IMR-90 (cell line): ENCODE measurements at regions not wholly inside any gene's neighbourhood (a gene's known extent, or its start where the extent isn't known, plus 50 kb on each side); places are given as distances from the start of the nearest gene placed in this dataset.

Experiments
- ATAC-seq: fragments of 200-7000 bp; cut with Tn5 transposase; 2 replicates; pipeline ENCODE4 v1.9.1; 2020; ENCODE audit warnings: low read depth, mild to moderate bottlenecking, moderate library complexity
- BruUV-seq: library from RNA; stranded (reverse); fragments of 400-500 nt; replicated peaks from 2 replicates; lab custom pipeline; 2021; lab: Mats Ljungman, UMichigan
- CTCF ChIA-PET: fragments of 300-600 bp; formaldehyde crosslinking; extraction: SDS; loops from one replicate; lab custom pipeline; 2021; ENCODE audit warnings: antibody characterized with exemption; lab: Yijun Ruan, JAX
- POLR2A ChIA-PET: fragments of 300-600 bp; sonication (Branson Sonifier 250); formaldehyde crosslinking; loops from one replicate; lab custom pipeline; 2022; ENCODE audit warnings: antibody characterized with exemption; ENCODE audit not compliant: unreplicated experiment; lab: Charles Lee
- DNase-seq: peaks from one replicate; pipeline ENCODE4 v3.0.0; 2013
- H2AFZ ChIP-seq: replicated peaks from 2 replicates; pipeline ENCODE3; 2013; ENCODE audit warnings: low read length, mild to moderate bottlenecking; ENCODE audit not compliant: poor library complexity
- H2AK5ac ChIP-seq: 2 replicates; pipeline ENCODE4 v1.6.1; 2013; ENCODE audit warnings: low read depth, low read length, inconsistent platforms
- H2AK9ac ChIP-seq: replicated peaks from 2 replicates; pipeline ENCODE3; 2013; ENCODE audit warnings: mild to moderate bottlenecking, low read depth, low read length, moderate library complexity; ENCODE audit not compliant: poor library complexity
- H2BK120ac ChIP-seq: 2 replicates; pipeline ENCODE4 v1.6.1; 2013; ENCODE audit warnings: low read depth, low read length, inconsistent platforms
- H2BK15ac ChIP-seq: 3 replicates; pipeline ENCODE4 v1.6.1; 2013; ENCODE audit warnings: low read depth, low read length, inconsistent platforms
- H2BK20ac ChIP-seq: 2 replicates; pipeline ENCODE4 v1.6.1; 2013; ENCODE audit warnings: low read depth, mild to moderate bottlenecking, inconsistent platforms, low read length, moderate library complexity
- H2BK5ac ChIP-seq: 2 replicates; pipeline ENCODE4 v1.6.1; 2013; ENCODE audit warnings: mild to moderate bottlenecking, low read depth, low read length, inconsistent platforms; ENCODE audit not compliant: poor library complexity, severe bottlenecking
- H3K14ac ChIP-seq: replicated peaks from 2 replicates; pipeline ENCODE4 v1.6.1; 2013; ENCODE audit warnings: low read depth, low read length, inconsistent platforms
- H3K18ac ChIP-seq: 2 replicates; pipeline ENCODE4 v1.6.1; 2013; ENCODE audit warnings: low read depth, low read length, control low read depth
- H3K23ac ChIP-seq: 2 replicates; pipeline ENCODE4 v1.6.1; 2013; ENCODE audit warnings: low read depth, low read length, inconsistent platforms
- H3K27ac ChIP-seq: 2 replicates; pipeline ENCODE4 v1.5.1; 2013; ENCODE audit warnings: mild to moderate bottlenecking, control low read depth, low read length; ENCODE audit not compliant: insufficient read depth
- H3K27me3 ChIP-seq: 2 replicates; pipeline ENCODE4 v1.6.1; 2013; ENCODE audit warnings: low read length; ENCODE audit not compliant: control insufficient read depth, insufficient read depth
- H3K36me3 ChIP-seq: 2 replicates; pipeline ENCODE4 v1.6.1; 2013; ENCODE audit warnings: low read length, mixed read lengths; ENCODE audit not compliant: control insufficient read depth, insufficient read depth
- H3K4ac ChIP-seq: 2 replicates; pipeline ENCODE4 v1.6.1; 2013; ENCODE audit warnings: low read depth, low read length, inconsistent platforms
- H3K4me1 ChIP-seq: 2 replicates; pipeline ENCODE4 v1.6.1; 2013; ENCODE audit warnings: low read length, mixed read lengths; ENCODE audit not compliant: control insufficient read depth, insufficient read depth
- H3K4me2 ChIP-seq: 2 replicates; pipeline ENCODE4 v1.6.1; 2013; ENCODE audit warnings: low read depth, mild to moderate bottlenecking, control low read depth, low read length, moderate library complexity
- H3K4me3 ChIP-seq: 2 replicates; pipeline ENCODE4 v1.5.1; 2013; ENCODE audit warnings: low read depth, mild to moderate bottlenecking, control low read depth, low read length, moderate library complexity; ENCODE audit not compliant: insufficient read depth
- H3K56ac ChIP-seq: 2 replicates; pipeline ENCODE4 v1.6.1; 2013; ENCODE audit warnings: low read length, inconsistent platforms; ENCODE audit not compliant: insufficient read depth; ENCODE audit errors: extremely low read depth
- H3K79me1 ChIP-seq, 2 experiments: 2 replicates each; pipeline ENCODE4 v1.6.1; 2013; ENCODE audit warnings: low read length in 2 of 2, inconsistent platforms in 1 of 2, low read depth in 1 of 2
- H3K9ac ChIP-seq: 2 replicates; pipeline ENCODE4 v1.6.1; 2013; ENCODE audit warnings: low read depth, low read length, control low read depth
- H3K9me1 ChIP-seq: 2 replicates; pipeline ENCODE4 v1.6.1; 2013; ENCODE audit warnings: low read length, inconsistent platforms; ENCODE audit not compliant: insufficient read depth
- H3K9me3 ChIP-seq: 2 replicates; pipeline ENCODE4 v1.6.1; 2013; ENCODE audit warnings: low read length; ENCODE audit not compliant: control insufficient read depth, insufficient read depth
- H4K20me1 ChIP-seq: 2 replicates; pipeline ENCODE4 v1.6.1; 2013; ENCODE audit warnings: low read length, inconsistent platforms; ENCODE audit not compliant: insufficient read depth
- H4K5ac ChIP-seq: 2 replicates; pipeline ENCODE4 v1.6.1; 2013; ENCODE audit warnings: mild to moderate bottlenecking, low read depth, low read length, control low read depth
- H4K8ac ChIP-seq, 2 experiments: 2 replicates each; pipeline ENCODE4 v1.6.1; 2013; ENCODE audit warnings: low read depth in 2 of 2, low read length in 2 of 2, control low read depth in 1 of 2, inconsistent platforms in 1 of 2
- H4K91ac ChIP-seq: 2 replicates; pipeline ENCODE4 v1.6.1; 2013; ENCODE audit warnings: low read depth, low read length, inconsistent platforms; ENCODE audit not compliant: insufficient read depth
- MAFK ChIP-seq: IDR thresholded peaks from 2 replicates; pipeline ENCODE4 v1.6.1; 2012; ENCODE audit warnings: low read depth, low read length, improper control_type of control experiment
- RAD21 ChIP-seq: IDR thresholded peaks from 2 replicates; pipeline ENCODE4 v1.6.1; 2012; ENCODE audit warnings: low read length, improper control_type of control experiment
- RCOR1 ChIP-seq: IDR thresholded peaks from 2 replicates; pipeline ENCODE4 v1.6.1; 2012; ENCODE audit warnings: mild to moderate bottlenecking, low read length, improper control_type of control experiment; ENCODE audit not compliant: insufficient replicate concordance
- WGBS, 2 experiments: methylation state at CpG; one replicate each; pipeline versions ENCODE4 v1.1.5 to v1.1.7; 2013; ENCODE audit warnings: missing lambda C conversion rate in 2 of 2; ENCODE audit not compliant: insufficient read length in 1 of 2; ENCODE audit errors: extremely low coverage in 2 of 2; 5-methylcytosine and 5-hydroxymethylcytosine counted together
- dilution Hi-C: fragments of 300-500 bp; cut with HindIII; formaldehyde crosslinking; loops from one replicate; pipeline ENCODE4 v1.14.3; 2018; ENCODE audit warnings: low sequenced_read_pairs; ENCODE audit not compliant: unreplicated experiment
- in situ Hi-C: fragments of 300-500 bp; cut with MboI; formaldehyde crosslinking; loops from 3 replicates; pipeline ENCODE4 v1.14.3; 2019; ENCODE audit warnings: low sequenced_read_pairs, inconsistent platforms, mixed read lengths
- intact Hi-C: fragments of 100-400 bp; cut with micrococcal nuclease; formaldehyde crosslinking; loops from 2 replicates; pipeline ENCODE4 v1.10.0; 2022
- TF ChIP-seq, protein P1 (sequence below): conservative IDR thresholded peaks from 2 replicates; pipeline ENCODE4 v1.5.1; 2012; ENCODE audit warnings: mild to moderate bottlenecking, low read depth, low read length, improper control_type of control experiment

DNA sequence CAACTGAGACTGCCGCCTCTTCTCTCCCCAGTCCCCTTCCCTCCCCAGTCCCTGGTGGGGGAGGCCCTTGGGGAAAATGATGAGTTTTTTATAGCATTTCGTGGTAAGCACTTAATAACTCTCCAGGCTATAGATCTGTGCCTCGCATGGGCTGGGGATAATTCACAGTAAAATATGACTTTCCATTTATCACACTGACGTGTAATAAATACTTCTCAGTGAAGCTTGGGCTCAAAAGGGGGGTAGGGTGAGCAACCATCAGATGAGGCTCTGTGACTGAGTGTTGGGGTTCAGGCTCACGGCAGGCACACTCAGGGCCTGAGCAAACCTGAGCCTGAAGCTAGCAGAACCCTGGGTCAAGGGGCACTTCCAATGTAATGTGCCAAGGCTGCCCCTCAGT lies 101.6 kb downstream of the CCT6B start:
- Histone ChIP-seq H3K4me2 (no peak overlapping the region), H2AK5ac (no peak overlapping the region), H3K23ac (no peak overlapping the region), H3K9me1 (no peaks in the 10 kb centered on the region), H4K8ac (no peak overlapping the region), H3K4me3 (no peak overlapping the region), H3K4me1 (no peaks in the 10 kb centered on the region), H2BK20ac (no peak overlapping the region), H3K79me1 (no peaks in the 10 kb centered on the region), H4K20me1 (no peaks in the 10 kb centered on the region), H2BK120ac (no peak overlapping the region), H2BK15ac (no peak overlapping the region), H3K56ac (no peak overlapping the region), H2AK9ac (no peak overlapping the region), H3K36me3 (no peaks in the 10 kb centered on the region), H3K18ac (no peak overlapping the region), H3K27me3 (no peaks in the 10 kb centered on the region), H3K14ac (no peak overlapping the region), H3K27ac (no peak overlapping the region), H2AFZ (no peak overlapping the region), H4K5ac (no peak overlapping the region), H3K9ac (no peak overlapping the region), H2BK5ac (no peak overlapping the region), H4K91ac (no peak overlapping the region), H3K4ac (no peak overlapping the region), H3K9me3 (no peaks in the 10 kb centered on the region)
- DNase-seq (no peak), ATAC-seq (no peak)
- POLR2A ChIA-PET, result no interaction called here
- CTCF ChIA-PET, result no interaction called here
- BruUV-seq, result no TSS peak
- intact Hi-C loops (no loop called here), dilution Hi-C loops (no loop called here), in situ Hi-C loops (no loop called here)
- WGBS, 2 experiments, result no CpG with 5 or more reads among the region's 5 CpGs
- TF ChIP-seq MAFK (no peak), RCOR1 (no peak), RAD21 (no peak)
- TF ChIP-seq, protein P1, sequence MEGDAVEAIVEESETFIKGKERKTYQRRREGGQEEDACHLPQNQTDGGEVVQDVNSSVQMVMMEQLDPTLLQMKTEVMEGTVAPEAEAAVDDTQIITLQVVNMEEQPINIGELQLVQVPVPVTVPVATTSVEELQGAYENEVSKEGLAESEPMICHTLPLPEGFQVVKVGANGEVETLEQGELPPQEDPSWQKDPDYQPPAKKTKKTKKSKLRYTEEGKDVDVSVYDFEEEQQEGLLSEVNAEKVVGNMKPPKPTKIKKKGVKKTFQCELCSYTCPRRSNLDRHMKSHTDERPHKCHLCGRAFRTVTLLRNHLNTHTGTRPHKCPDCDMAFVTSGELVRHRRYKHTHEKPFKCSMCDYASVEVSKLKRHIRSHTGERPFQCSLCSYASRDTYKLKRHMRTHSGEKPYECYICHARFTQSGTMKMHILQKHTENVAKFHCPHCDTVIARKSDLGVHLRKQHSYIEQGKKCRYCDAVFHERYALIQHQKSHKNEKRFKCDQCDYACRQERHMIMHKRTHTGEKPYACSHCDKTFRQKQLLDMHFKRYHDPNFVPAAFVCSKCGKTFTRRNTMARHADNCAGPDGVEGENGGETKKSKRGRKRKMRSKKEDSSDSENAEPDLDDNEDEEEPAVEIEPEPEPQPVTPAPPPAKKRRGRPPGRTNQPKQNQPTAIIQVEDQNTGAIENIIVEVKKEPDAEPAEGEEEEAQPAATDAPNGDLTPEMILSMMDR, result no peak
